GM21381 (cell line): ENCODE measurements at regions not wholly inside any gene's neighbourhood (a gene's known extent, or its start where the extent isn't known, plus 50 kb on each side); places are given as distances from the start of the nearest gene placed in this dataset.

Source experiments
- ATAC-seq: cut with Tn5 transposase; IDR thresholded peaks from one replicate; pipeline ENCODE4 v1.9.1; 2021; ENCODE audit warnings: mild to moderate bottlenecking, moderate library complexity; ENCODE audit not compliant: unreplicated experiment

- no peak for ATAC-seq
Observed at GRCh38 chr4:19455196-19455595, 796.5 kb upstream of the SLIT2 start.

- ATAC-seq, result no peak
Observed at GRCh38 chr4:19438233-19438632, 813.5 kb upstream of the SLIT2 start.

- no peak for ATAC-seq
Observed at GRCh38 chr4:19437008-19437407, 814.7 kb upstream of the SLIT2 start.

GRCh38 chr4:19429684-19430083 lies 822.0 kb upstream of the SLIT2 start:
- no peak for ATAC-seq

- no peak for ATAC-seq
Observed at GRCh38 chr4:19425146-19425545, 826.6 kb upstream of the SLIT2 start.

- ATAC-seq, result no peak
Observed at GRCh38 chr4:19417256-19417655, 834.4 kb upstream of the SLIT2 start.

- no peak for ATAC-seq
Observed at GRCh38 chr4:19416146-19416545, 835.6 kb upstream of the SLIT2 start.

- no peak for ATAC-seq
Observed at GRCh38 chr4:19408490-19408889, 843.2 kb upstream of the SLIT2 start.

GRCh38 chr4:19406789-19407188 lies 844.9 kb upstream of the SLIT2 start:
- ATAC-seq, result no peak

- no peak for ATAC-seq
Observed at GRCh38 chr4:19403786-19404370, 847.8 kb upstream of the SLIT2 start.

GRCh38 chr4:19402581-19403065 lies 849.1 kb upstream of the SLIT2 start:
- no peak for ATAC-seq

- ATAC-seq, result no peak
Observed at GRCh38 chr4:19401301-19402080, 850.2 kb upstream of the SLIT2 start.

- no peak for ATAC-seq
Observed at GRCh38 chr4:19400820-19401219, 850.9 kb upstream of the SLIT2 start.

- no peak for ATAC-seq
Observed at GRCh38 chr4:19399001-19399400, 852.7 kb upstream of the SLIT2 start.

GRCh38 chr4:19386786-19387185 lies 864.9 kb upstream of the SLIT2 start:
- ATAC-seq, result no peak

- no peak for ATAC-seq
Observed at GRCh38 chr4:19382993-19383756, 868.5 kb upstream of the SLIT2 start.

- no peak for ATAC-seq
Observed at GRCh38 chr4:19381068-19381467, 870.6 kb upstream of the SLIT2 start.

- no peak for ATAC-seq
Observed at GRCh38 chr4:19380600-19380999, 871.1 kb upstream of the SLIT2 start.

GRCh38 chr4:19379191-19379708 lies 872.5 kb upstream of the SLIT2 start:
- no peak for ATAC-seq

- no peak for ATAC-seq
Observed at GRCh38 chr4:19375931-19376330, 875.8 kb upstream of the SLIT2 start.

- no peak for ATAC-seq
Observed at GRCh38 chr4:19375136-19375804, 876.4 kb upstream of the SLIT2 start.
